GM12892 (cell line): ENCODE measurements at regions not wholly inside any gene's neighbourhood (a gene's known extent, or its start where the extent isn't known, plus 50 kb on each side); places are given as distances from the start of the nearest gene placed in this dataset.

Experiments used
- POLR2A ChIP-seq: IDR thresholded peaks from 2 replicates; pipeline ENCODE4 v1.6.1; 2011; ENCODE audit warnings: low read depth, low read length, control low read depth
- POLR2AphosphoS5 ChIP-seq: IDR thresholded peaks from 2 replicates; pipeline ENCODE4 v1.6.1; 2011; ENCODE audit warnings: low read depth, low read length, control low read depth

GRCh38 chr3:31452495-31453106 is 80.1 kb upstream of the STT3B start:
- TF ChIP-seq POLR2AphosphoS5, result no peak
- TF ChIP-seq POLR2A, result no peak
